ENCODE measurements at regions not wholly inside any gene's neighbourhood (a gene's known extent, or its start where the extent isn't known, plus 50 kb on each side); places are given as distances from the start of the nearest gene placed in this dataset.

DNA sequence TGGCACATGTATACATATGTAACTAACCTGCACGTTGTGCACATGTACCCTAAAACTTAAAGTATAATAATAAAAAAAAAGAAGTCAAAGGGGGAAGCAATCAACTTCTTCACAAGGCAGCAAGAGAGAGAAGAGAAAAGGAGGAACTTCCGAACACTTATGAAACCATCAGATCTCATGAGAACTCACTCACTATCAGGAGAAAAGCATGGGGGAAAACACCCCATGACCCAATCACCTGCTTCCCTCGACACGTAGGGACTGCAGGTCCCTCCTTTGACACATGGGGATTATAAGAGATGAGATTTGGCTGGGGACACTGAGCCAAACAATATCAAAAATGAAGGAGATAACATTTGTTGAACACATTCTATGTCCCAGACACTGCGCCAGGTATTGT is 94.8 kb upstream of the PHACTR1 start:
- dilution Hi-C loops (cut with MboI; ENCODE audit: extremely low pct_ligation_motif_present, low sequenced_read_pairs): no loop called here
- no peak for TF ChIP-seq EZH2 (IDR thresholded peaks at IDR 0.05; ENCODE audit: low read length)
- TF ChIP-seq, protein P1, sequence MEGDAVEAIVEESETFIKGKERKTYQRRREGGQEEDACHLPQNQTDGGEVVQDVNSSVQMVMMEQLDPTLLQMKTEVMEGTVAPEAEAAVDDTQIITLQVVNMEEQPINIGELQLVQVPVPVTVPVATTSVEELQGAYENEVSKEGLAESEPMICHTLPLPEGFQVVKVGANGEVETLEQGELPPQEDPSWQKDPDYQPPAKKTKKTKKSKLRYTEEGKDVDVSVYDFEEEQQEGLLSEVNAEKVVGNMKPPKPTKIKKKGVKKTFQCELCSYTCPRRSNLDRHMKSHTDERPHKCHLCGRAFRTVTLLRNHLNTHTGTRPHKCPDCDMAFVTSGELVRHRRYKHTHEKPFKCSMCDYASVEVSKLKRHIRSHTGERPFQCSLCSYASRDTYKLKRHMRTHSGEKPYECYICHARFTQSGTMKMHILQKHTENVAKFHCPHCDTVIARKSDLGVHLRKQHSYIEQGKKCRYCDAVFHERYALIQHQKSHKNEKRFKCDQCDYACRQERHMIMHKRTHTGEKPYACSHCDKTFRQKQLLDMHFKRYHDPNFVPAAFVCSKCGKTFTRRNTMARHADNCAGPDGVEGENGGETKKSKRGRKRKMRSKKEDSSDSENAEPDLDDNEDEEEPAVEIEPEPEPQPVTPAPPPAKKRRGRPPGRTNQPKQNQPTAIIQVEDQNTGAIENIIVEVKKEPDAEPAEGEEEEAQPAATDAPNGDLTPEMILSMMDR (optimal IDR thresholded peaks at IDR 0.05 in 1 of 3, IDR thresholded peaks at IDR 0.05 in 1 of 3, conservative IDR thresholded peaks at IDR 0.05 in 1 of 3; ENCODE audit: extremely low read depth in 1 of 3, insufficient read depth in 2 of 3, low read length in 3 of 3): no peak
- Histone ChIP-seq H3K4me1 (ENCODE audit: control insufficient read depth, extremely low read depth, insufficient read depth, low read length) (no peaks in the 10 kb centered on the region), H2AFZ (ENCODE audit: control insufficient read depth, low read length) (no peak overlapping the region), H3K4me3 (ENCODE audit: control insufficient read depth in 2 of 3, extremely low read depth in 1 of 3, insufficient read depth in 2 of 3, low read depth in 1 of 3, low read length in 3 of 3) (no peak overlapping the region), H3K9me3 (ENCODE audit: control insufficient read depth, low read depth, low read length) (no peaks in the 10 kb centered on the region), H3K36me3 (ENCODE audit: control insufficient read depth in 2 of 2, extremely low read depth in 1 of 2, insufficient read depth in 2 of 2, low read length in 2 of 2) (no peaks in the 10 kb centered on the region), H3K9ac (ENCODE audit: control insufficient read depth, extremely low read depth, insufficient read depth, low read length) (no peak overlapping the region), H3K4me2 (ENCODE audit: control insufficient read depth, extremely low read depth, insufficient read depth, low read depth, low read length) (no peak overlapping the region), H3K27me3 (ENCODE audit: control insufficient read depth, extremely low read depth, insufficient read depth, low read length) (no peaks in the 10 kb centered on the region), H4K20me1 (ENCODE audit: control insufficient read depth, extremely low read depth, insufficient read depth, low read length) (no peaks in the 10 kb centered on the region), H3K9me1 (ENCODE audit: control insufficient read depth, extremely low read depth, insufficient read depth, low read length) (no peaks in the 10 kb centered on the region), H3K27ac (ENCODE audit: control insufficient read depth, insufficient read depth, low read length) (no peak overlapping the region), H3K79me2 (ENCODE audit: control insufficient read depth, insufficient read depth, low read length) (no peaks in the 10 kb centered on the region)
- DNase-seq (ENCODE audit: low read depth, low spot score) (no peak), FAIRE-seq (no peak)

DNA sequence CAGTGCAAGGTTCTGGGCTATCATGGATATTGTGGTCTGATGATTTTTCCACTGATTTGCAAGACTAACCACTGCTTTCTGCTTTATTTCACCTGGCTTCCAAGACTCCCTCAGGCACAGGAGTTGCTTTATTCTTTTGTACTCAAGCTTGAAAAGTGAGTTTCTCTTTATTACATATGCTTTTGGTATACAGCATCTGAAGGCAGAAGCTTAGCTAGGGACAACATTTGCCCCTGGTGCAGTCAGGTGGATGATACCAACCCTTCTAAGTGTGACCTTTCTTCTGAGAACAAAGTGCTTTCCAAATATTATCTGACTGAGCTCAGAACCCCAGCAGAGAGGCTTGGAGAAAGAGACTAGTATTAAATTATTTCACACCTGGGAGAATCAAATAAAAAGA is 94.0 kb upstream of the PHACTR1 start:
- no peak overlapping the region for H3K4me3 ChIP-seq (ENCODE audit: control insufficient read depth in 2 of 3, extremely low read depth in 1 of 3, insufficient read depth in 2 of 3, low read depth in 1 of 3, low read length in 3 of 3)
- H4K20me1 ChIP-seq (ENCODE audit: control insufficient read depth, extremely low read depth, insufficient read depth, low read length): no peaks in the 10 kb centered on the region
- no peaks in the 10 kb centered on the region for H3K9me3 ChIP-seq (ENCODE audit: control insufficient read depth, low read depth, low read length)
- H2AFZ ChIP-seq (ENCODE audit: control insufficient read depth, low read length): no peak overlapping the region
- H3K27me3 ChIP-seq (ENCODE audit: control insufficient read depth, extremely low read depth, insufficient read depth, low read length): no peaks in the 10 kb centered on the region
- TF ChIP-seq, protein P1 (optimal IDR thresholded peaks at IDR 0.05 in 1 of 3, IDR thresholded peaks at IDR 0.05 in 1 of 3, conservative IDR thresholded peaks at IDR 0.05 in 1 of 3; ENCODE audit: extremely low read depth in 1 of 3, insufficient read depth in 2 of 3, low read length in 3 of 3): no peak
- H3K79me2 ChIP-seq (ENCODE audit: control insufficient read depth, insufficient read depth, low read length): no peaks in the 10 kb centered on the region
- H3K4me1 ChIP-seq (ENCODE audit: control insufficient read depth, extremely low read depth, insufficient read depth, low read length): no peaks in the 10 kb centered on the region
- no peak for FAIRE-seq
- no peak overlapping the region for H3K9ac ChIP-seq (ENCODE audit: control insufficient read depth, extremely low read depth, insufficient read depth, low read length)
- no peaks in the 10 kb centered on the region for H3K9me1 ChIP-seq (ENCODE audit: control insufficient read depth, extremely low read depth, insufficient read depth, low read length)
- no peak overlapping the region for H3K27ac ChIP-seq (ENCODE audit: control insufficient read depth, insufficient read depth, low read length)
- dilution Hi-C loops (cut with MboI; ENCODE audit: extremely low pct_ligation_motif_present, low sequenced_read_pairs): no loop called here
- no peaks in the 10 kb centered on the region for H3K36me3 ChIP-seq (ENCODE audit: control insufficient read depth in 2 of 2, extremely low read depth in 1 of 2, insufficient read depth in 2 of 2, low read length in 2 of 2)
- no peak for DNase-seq (ENCODE audit: low read depth, low spot score)
- no peak overlapping the region for H3K4me2 ChIP-seq (ENCODE audit: control insufficient read depth, extremely low read depth, insufficient read depth, low read depth, low read length)
